ENCODE measurements at regions not wholly inside any gene's neighbourhood (a gene's known extent, or its start where the extent isn't known, plus 50 kb on each side); places are given as distances from the start of the nearest gene placed in this dataset.

GRCh38 chr9:3137347-3137695, 293.4 kb upstream of the PUM3 start:
- POLR2A ChIA-PET = no interaction called here
- ATAC-seq = no peak
- CTCF ChIA-PET = interaction anchor here (0.6 kb wide), 1 partner anchor 24 kb away, joined by 4 read pairs; no protein-coding TSS in a partner anchor
- TF ChIP-seq SP1 (CRISPR knock-in tag; conservative IDR thresholded peaks at IDR 0.05) (no peak), GRHL2 (CRISPR knock-in tag; IDR thresholded peaks at IDR 0.05; ENCODE audit: insufficient replicate concordance, severe bottlenecking) (no peak), ZNF138 (CRISPR knock-in tag; conservative IDR thresholded peaks at IDR 0.05) (no peak), ZBTB43 (CRISPR knock-in tag; IDR thresholded peaks at IDR 0.05) (no peak), OVOL2 (CRISPR knock-in tag; IDR thresholded peaks at IDR 0.05; ENCODE audit: borderline replicate concordance) (no peak), ZNF317 (CRISPR knock-in tag; IDR thresholded peaks at IDR 0.05; ENCODE audit: borderline replicate concordance, low read depth) (no peak), KAT7 (CRISPR knock-in tag; IDR thresholded peaks at IDR 0.05; ENCODE audit: borderline replicate concordance) (no peak), PREB (CRISPR knock-in tag; IDR thresholded peaks at IDR 0.05; ENCODE audit: borderline replicate concordance) (no peak), NFE2L1 (CRISPR knock-in tag; IDR thresholded peaks at IDR 0.05) (no peak), ATF2 (CRISPR knock-in tag; IDR thresholded peaks at IDR 0.05; ENCODE audit: borderline replicate concordance, low read depth) (no peak), CREM (CRISPR knock-in tag; IDR thresholded peaks at IDR 0.05) (no peak), USF2 (CRISPR knock-in tag; IDR thresholded peaks at IDR 0.05) (no peak)
- peaks cover 30% of the 10 kb centered on the region for H3K9me3 Mint-ChIP-seq
- DNase-seq (ENCODE audit: low spot score) = no peak
- H3K27ac Mint-ChIP-seq = no peak overlapping the region
- no peaks in the 10 kb centered on the region for H3K4me1 Mint-ChIP-seq
- no peak overlapping the region for H3K4me3 Mint-ChIP-seq
- no peaks in the 10 kb centered on the region; the same call in 1 of the 2 replicates for H3K27me3 Mint-ChIP-seq (ENCODE audit: low read depth)
- H3K36me3 Mint-ChIP-seq = peaks cover 12% of the 10 kb centered on the region

GRCh38 chr9:3136686-3137346, 292.9 kb upstream of the PUM3 start:
- no peaks in the 10 kb centered on the region for H3K4me1 Mint-ChIP-seq
- ATAC-seq = no peak
- DNase-seq (ENCODE audit: low spot score) = no peak
- H3K27ac Mint-ChIP-seq = no peak overlapping the region
- CTCF ChIA-PET = interaction anchor here (0.6 kb wide), 1 partner anchor 25 kb away, joined by 4 read pairs; no protein-coding TSS in a partner anchor
- H3K4me3 Mint-ChIP-seq = no peak overlapping the region
- H3K36me3 Mint-ChIP-seq = peaks cover 11% of the 10 kb centered on the region
- POLR2A ChIA-PET = no interaction called here
- peaks cover 28% of the 10 kb centered on the region for H3K9me3 Mint-ChIP-seq
- H3K27me3 Mint-ChIP-seq (ENCODE audit: low read depth) = no peaks in the 10 kb centered on the region; the same call in 1 of the 2 replicates
- no peak for TF ChIP-seq ZBTB43 (CRISPR knock-in tag; IDR thresholded peaks at IDR 0.05)
- no peak for TF ChIP-seq PRDM15 (CRISPR knock-in tag; IDR thresholded peaks at IDR 0.05)
- no peak for TF ChIP-seq ZNF396 (CRISPR knock-in tag; IDR thresholded peaks at IDR 0.05; ENCODE audit: borderline replicate concordance)
- no peak for TF ChIP-seq USF1 (CRISPR knock-in tag; IDR thresholded peaks at IDR 0.05)
- TF ChIP-seq GTF2I (CRISPR knock-in tag; conservative IDR thresholded peaks at IDR 0.05) = no peak
- no peak for TF ChIP-seq ETV6 (CRISPR knock-in tag; IDR thresholded peaks at IDR 0.05)
- TF ChIP-seq ZNF219 (CRISPR knock-in tag; IDR thresholded peaks at IDR 0.05; ENCODE audit: borderline replicate concordance) = no peak
- TF ChIP-seq ERG (CRISPR knock-in tag; IDR thresholded peaks at IDR 0.05) = no peak
- TF ChIP-seq CTCF (IDR thresholded peaks at IDR 0.05) = no peak
- no peak for TF ChIP-seq JUN (CRISPR knock-in tag; IDR thresholded peaks at IDR 0.05)

Measured in WTC11 (cell line).